ENCODE measurements at regions not wholly inside any gene's neighbourhood (a gene's known extent, or its start where the extent isn't known, plus 50 kb on each side); places are given as distances from the start of the nearest gene placed in this dataset.

DNA sequence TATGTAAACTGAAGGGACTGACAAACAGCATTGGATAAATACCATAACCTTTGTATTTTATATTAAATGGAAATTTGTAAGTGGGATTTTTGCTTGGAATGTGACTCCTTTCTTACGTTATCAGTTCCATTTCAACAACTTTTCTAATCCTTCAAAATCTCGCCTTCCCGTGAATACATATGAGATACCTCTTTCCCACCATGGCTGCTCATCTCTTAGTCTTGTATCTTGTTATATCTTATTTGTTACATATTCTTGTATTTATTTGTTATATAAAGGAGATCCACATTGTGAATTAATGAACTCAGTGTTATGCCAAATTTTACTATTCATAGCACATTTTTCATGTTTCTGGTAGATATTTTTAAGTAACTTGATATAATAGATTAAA is 623.7 kb downstream of the MCTP2 start:
- H3K9me3 ChIP-seq (ENCODE audit: control insufficient read depth, low read depth, low read length) = no peaks in the 10 kb centered on the region
- H3K79me2 ChIP-seq (ENCODE audit: control insufficient read depth, insufficient read depth, low read length) = no peaks in the 10 kb centered on the region
- TF ChIP-seq EZH2 (IDR thresholded peaks at IDR 0.05; ENCODE audit: low read length) (no peak), CTCF (optimal IDR thresholded peaks at IDR 0.05 in 1 of 3, IDR thresholded peaks at IDR 0.05 in 1 of 3, conservative IDR thresholded peaks at IDR 0.05 in 1 of 3; ENCODE audit: extremely low read depth in 1 of 3, insufficient read depth in 2 of 3, low read length in 3 of 3) (no peak)
- no peak for FAIRE-seq
- H3K9me1 ChIP-seq (ENCODE audit: control insufficient read depth, extremely low read depth, insufficient read depth, low read length) = no peaks in the 10 kb centered on the region
- H4K20me1 ChIP-seq (ENCODE audit: control insufficient read depth, extremely low read depth, insufficient read depth, low read length) = no peaks in the 10 kb centered on the region
- H3K36me3 ChIP-seq (ENCODE audit: control insufficient read depth in 2 of 2, extremely low read depth in 1 of 2, insufficient read depth in 2 of 2, low read length in 2 of 2) = no peaks in the 10 kb centered on the region
- no peak overlapping the region for H3K27ac ChIP-seq (ENCODE audit: control insufficient read depth, insufficient read depth, low read length)
- no peak overlapping the region for H3K9ac ChIP-seq (ENCODE audit: control insufficient read depth, extremely low read depth, insufficient read depth, low read length)
- H3K27me3 ChIP-seq (ENCODE audit: control insufficient read depth, extremely low read depth, insufficient read depth, low read length) = no peaks in the 10 kb centered on the region
- H2AFZ ChIP-seq (ENCODE audit: control insufficient read depth, low read length) = no peak overlapping the region
- H3K4me3 ChIP-seq (ENCODE audit: control insufficient read depth in 2 of 3, extremely low read depth in 1 of 3, insufficient read depth in 2 of 3, low read depth in 1 of 3, low read length in 3 of 3) = no peak overlapping the region
- H3K4me1 ChIP-seq (ENCODE audit: control insufficient read depth, extremely low read depth, insufficient read depth, low read length) = peaks cover 6% of the 10 kb centered on the region
- dilution Hi-C loops (cut with MboI; ENCODE audit: extremely low pct_ligation_motif_present, low sequenced_read_pairs) = no loop called here
- no peak overlapping the region for H3K4me2 ChIP-seq (ENCODE audit: control insufficient read depth, extremely low read depth, insufficient read depth, low read depth, low read length)
- DNase-seq (ENCODE audit: low read depth, low spot score) = no peak

DNA sequence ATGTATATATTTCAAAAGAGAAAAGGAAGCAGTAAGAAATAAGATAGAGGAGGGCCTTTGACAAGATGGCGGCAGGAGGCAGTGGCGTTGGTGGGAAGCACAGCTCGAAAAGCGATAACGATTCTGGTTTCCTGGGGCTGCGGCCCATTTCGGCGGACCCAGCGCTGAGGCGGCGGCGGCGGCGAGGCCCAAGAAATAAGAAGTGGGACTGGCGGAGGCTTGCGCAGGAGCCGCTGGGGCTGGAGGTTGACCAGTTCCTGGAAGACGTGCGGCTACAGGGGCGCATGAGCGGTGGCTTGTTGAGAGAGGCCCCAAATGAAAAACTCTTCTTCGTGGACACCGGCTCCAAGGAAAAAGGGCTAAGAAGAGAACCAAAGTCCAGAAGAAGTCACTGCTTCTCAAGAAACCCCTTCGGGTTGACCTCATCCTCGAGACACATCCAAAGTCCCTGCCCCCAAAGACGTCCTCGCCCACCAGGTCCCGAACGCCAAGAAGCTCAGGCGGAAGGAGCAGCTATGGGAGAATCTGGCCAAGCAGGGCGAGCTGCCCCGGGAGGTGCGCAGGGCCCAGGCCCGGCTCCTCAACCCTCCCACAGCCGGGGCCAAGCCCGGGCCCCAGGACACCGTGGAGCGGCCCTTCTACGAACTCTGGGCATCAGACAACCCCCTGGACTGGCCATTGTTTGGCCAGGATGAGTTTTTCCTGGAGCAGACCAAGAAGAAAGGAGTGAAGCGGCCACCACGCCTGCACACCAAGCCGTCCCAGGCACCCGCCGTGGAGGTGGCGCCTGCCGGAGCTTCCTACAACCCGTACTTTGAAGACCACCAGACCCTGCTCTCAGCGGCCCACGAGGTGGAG is 624.3 kb downstream of the MCTP2 start:
- no peak for FAIRE-seq
- no peak for TF ChIP-seq EZH2 (IDR thresholded peaks at IDR 0.05; ENCODE audit: low read length)
- TF ChIP-seq CTCF (optimal IDR thresholded peaks at IDR 0.05 in 1 of 3, IDR thresholded peaks at IDR 0.05 in 1 of 3, conservative IDR thresholded peaks at IDR 0.05 in 1 of 3; ENCODE audit: extremely low read depth in 1 of 3, insufficient read depth in 2 of 3, low read length in 3 of 3) = no peak

More for the DNA sequence above, 624.3 kb downstream of the MCTP2 start:
- Histone ChIP-seq H4K20me1 (ENCODE audit: control insufficient read depth, extremely low read depth, insufficient read depth, low read length) (no peaks in the 10 kb centered on the region), H3K4me3 (ENCODE audit: control insufficient read depth in 2 of 3, extremely low read depth in 1 of 3, insufficient read depth in 2 of 3, low read depth in 1 of 3, low read length in 3 of 3) (no peak overlapping the region), H3K9me3 (ENCODE audit: control insufficient read depth, low read depth, low read length) (no peaks in the 10 kb centered on the region), H3K9ac (ENCODE audit: control insufficient read depth, extremely low read depth, insufficient read depth, low read length) (no peak overlapping the region), H3K79me2 (ENCODE audit: control insufficient read depth, insufficient read depth, low read length) (no peaks in the 10 kb centered on the region), H3K36me3 (ENCODE audit: control insufficient read depth in 2 of 2, extremely low read depth in 1 of 2, insufficient read depth in 2 of 2, low read length in 2 of 2) (no peaks in the 10 kb centered on the region), H3K4me1 (ENCODE audit: control insufficient read depth, extremely low read depth, insufficient read depth, low read length) (peaks cover 6% of the 10 kb centered on the region), H3K4me2 (ENCODE audit: control insufficient read depth, extremely low read depth, insufficient read depth, low read depth, low read length) (no peak overlapping the region), H3K27me3 (ENCODE audit: control insufficient read depth, extremely low read depth, insufficient read depth, low read length) (no peaks in the 10 kb centered on the region), H2AFZ (ENCODE audit: control insufficient read depth, low read length) (no peak overlapping the region), H3K27ac (ENCODE audit: control insufficient read depth, insufficient read depth, low read length) (no peak overlapping the region), H3K9me1 (ENCODE audit: control insufficient read depth, extremely low read depth, insufficient read depth, low read length) (no peaks in the 10 kb centered on the region)
- DNase-seq (ENCODE audit: low read depth, low spot score) = no peak
- dilution Hi-C loops (cut with MboI; ENCODE audit: extremely low pct_ligation_motif_present, low sequenced_read_pairs) = no loop called here

All from keratinocyte (primary cell).